ENCODE measurements at regions not wholly inside any gene's neighbourhood (a gene's known extent, or its start where the extent isn't known, plus 50 kb on each side); places are given as distances from the start of the nearest gene placed in this dataset.

DNA sequence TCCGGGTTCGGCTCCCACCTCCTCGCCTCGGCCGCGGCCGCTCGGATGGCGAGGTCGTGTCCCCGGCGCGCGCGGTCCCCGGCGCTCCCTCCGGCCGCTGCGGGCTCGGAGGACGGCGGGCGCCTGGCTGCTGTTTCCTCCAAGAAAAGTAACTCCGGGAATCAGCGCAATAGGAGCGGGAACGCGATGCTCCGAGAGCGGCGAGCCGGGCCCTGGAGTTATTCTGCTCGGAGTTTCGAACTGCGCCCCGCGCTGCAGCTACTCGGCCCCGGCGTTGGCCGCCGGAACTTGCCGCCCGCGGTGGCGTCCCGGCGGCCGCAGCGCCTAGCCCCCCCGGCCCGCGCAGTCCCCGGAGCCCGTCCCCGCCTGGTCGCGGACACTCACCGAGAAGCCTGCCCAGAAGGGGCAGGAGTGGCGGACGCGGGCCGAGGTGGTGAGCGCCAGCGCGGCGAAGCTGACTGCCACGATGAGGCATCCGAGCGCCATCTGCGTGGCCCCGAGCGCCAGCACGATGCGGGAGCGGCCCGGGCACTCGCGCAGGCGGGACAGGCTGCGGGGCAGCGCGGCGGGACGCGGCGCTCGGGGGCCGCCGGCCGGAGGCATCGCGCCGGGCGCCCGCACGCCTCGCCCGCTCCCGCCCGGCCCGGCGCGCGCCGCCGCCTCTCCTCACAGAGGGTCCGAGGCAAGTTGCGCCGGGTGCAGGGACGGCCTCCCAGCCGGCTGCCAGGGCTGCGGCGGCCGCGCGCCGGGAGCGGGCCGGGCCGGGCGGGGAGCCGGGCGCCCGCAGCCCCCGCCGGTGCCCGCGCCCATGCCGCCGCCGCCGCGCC lies 251.9 kb downstream of the TJP1 start (continued):
- TF ChIP-seq POLR2A (IDR thresholded peaks at IDR 0.05; ENCODE audit: low read depth, low read length) = no peak
- TF ChIP-seq, protein P1, sequence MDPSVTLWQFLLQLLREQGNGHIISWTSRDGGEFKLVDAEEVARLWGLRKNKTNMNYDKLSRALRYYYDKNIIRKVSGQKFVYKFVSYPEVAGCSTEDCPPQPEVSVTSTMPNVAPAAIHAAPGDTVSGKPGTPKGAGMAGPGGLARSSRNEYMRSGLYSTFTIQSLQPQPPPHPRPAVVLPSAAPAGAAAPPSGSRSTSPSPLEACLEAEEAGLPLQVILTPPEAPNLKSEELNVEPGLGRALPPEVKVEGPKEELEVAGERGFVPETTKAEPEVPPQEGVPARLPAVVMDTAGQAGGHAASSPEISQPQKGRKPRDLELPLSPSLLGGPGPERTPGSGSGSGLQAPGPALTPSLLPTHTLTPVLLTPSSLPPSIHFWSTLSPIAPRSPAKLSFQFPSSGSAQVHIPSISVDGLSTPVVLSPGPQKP (IDR thresholded peaks at IDR 0.05; ENCODE audit: borderline replicate concordance, low read depth, low read length) = no peak
- no peak for TF ChIP-seq NFE2L2 (IDR thresholded peaks at IDR 0.05; ENCODE audit: low read depth, low read length)
- no peak for TF ChIP-seq MAFK (IDR thresholded peaks at IDR 0.05; ENCODE audit: low read depth, low read length)

DNA sequence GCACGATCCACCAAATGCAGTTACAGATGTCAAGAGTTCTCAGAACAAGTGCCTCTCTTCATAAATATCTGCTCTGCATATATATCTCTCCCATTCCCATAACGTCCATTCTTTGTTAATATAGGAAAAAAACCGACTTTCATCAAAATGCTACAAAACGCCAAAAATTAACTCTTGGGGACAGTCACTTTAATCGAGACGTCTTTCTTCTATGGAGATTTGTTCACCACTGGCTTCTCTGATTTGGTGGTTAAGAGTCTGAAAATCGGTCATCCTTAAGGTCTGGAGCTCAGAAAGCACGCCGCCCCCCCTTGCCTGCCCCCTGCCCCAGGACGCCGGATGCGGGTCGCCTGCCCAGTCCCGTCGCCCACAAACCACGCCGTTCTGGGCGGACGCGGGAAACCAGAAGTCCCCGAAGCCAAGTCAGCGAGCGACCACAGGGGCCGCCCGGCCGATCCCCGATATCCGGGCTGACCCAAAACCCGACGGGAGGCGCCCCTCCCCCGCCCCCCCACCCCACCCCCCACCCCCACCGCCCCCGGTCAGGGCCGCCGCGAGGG lies 252.7 kb downstream of the TJP1 start:
- no peaks in the 10 kb centered on the region for H3K9me1 ChIP-seq (ENCODE audit: insufficient read depth, low read length)
- no peaks in the 10 kb centered on the region for H3K36me3 ChIP-seq (ENCODE audit: control insufficient read depth, insufficient read depth, low read length)
- H3K4me1 ChIP-seq (ENCODE audit: control insufficient read depth, insufficient read depth, low read length) = no peaks in the 10 kb centered on the region
- no peak overlapping the region for H3K27ac ChIP-seq (ENCODE audit: insufficient read depth, low read length)
- in situ Hi-C loops (cut with MboI; ENCODE audit: low sequenced_read_pairs) = no loop called here
- no peaks in the 10 kb centered on the region; the same call in 1 of the 2 replicates for H4K20me1 ChIP-seq (ENCODE audit: insufficient read depth, low read length)
- dilution Hi-C loops (cut with HindIII; ENCODE audit: low sequenced_read_pairs, unreplicated experiment) = no loop called here
- intact Hi-C loops (cut with micrococcal nuclease) = no loop called here
- H2AK9ac ChIP-seq (replicated peaks; ENCODE audit: low read depth, low read length, poor library complexity) = no peak overlapping the region
- H2BK20ac ChIP-seq (ENCODE audit: low read depth, low read length) = no peak overlapping the region
- H3K4me2 ChIP-seq (ENCODE audit: low read depth, low read length) = no peak overlapping the region
- BruUV-seq (replicated peaks) = no TSS peak
- H3K23ac ChIP-seq (ENCODE audit: low read depth, low read length) = no peak overlapping the region
- no CpG with 5 or more reads among the region's 37 CpGs for WGBS, 2 experiments (ENCODE audit: extremely low coverage in 2 of 2, insufficient read length in 1 of 2)
- H3K4ac ChIP-seq (ENCODE audit: low read depth, low read length) = no peak overlapping the region
- H2BK15ac ChIP-seq (ENCODE audit: low read depth, low read length) = no peak overlapping the region
- no peak overlapping the region for H2BK5ac ChIP-seq (ENCODE audit: low read depth, low read length, poor library complexity, severe bottlenecking)
- no peak overlapping the region for H2BK120ac ChIP-seq (ENCODE audit: low read depth, low read length)
- H4K5ac ChIP-seq (ENCODE audit: low read depth, low read length) = no peak overlapping the region
- CTCF ChIA-PET = interaction anchor here (0.6 kb wide), 1 partner anchor 72 kb away, joined by 5 read pairs; no protein-coding TSS in a partner anchor
- H3K18ac ChIP-seq (ENCODE audit: low read depth, low read length) = no peak overlapping the region
- no peak overlapping the region for H3K14ac ChIP-seq (replicated peaks; ENCODE audit: low read depth, low read length)
- H4K91ac ChIP-seq (ENCODE audit: insufficient read depth, low read depth, low read length) = no peak overlapping the region
- no peak overlapping the region for H2AFZ ChIP-seq (replicated peaks; ENCODE audit: low read length, poor library complexity)
- H3K56ac ChIP-seq (ENCODE audit: extremely low read depth, insufficient read depth, low read length) = no peak overlapping the region
- no peak overlapping the region for H2AK5ac ChIP-seq (ENCODE audit: low read depth, low read length)
- H3K9me3 ChIP-seq (ENCODE audit: control insufficient read depth, insufficient read depth, low read length) = 0 out of 2 replicates have a peak, but pooled peaks cover 2% of the 10 kb centered on the region
- POLR2A ChIA-PET (ENCODE audit: unreplicated experiment) = no interaction called here
- no peak overlapping the region for H4K8ac ChIP-seq (ENCODE audit: low read depth in 2 of 2, low read length in 2 of 2)
- ATAC-seq (ENCODE audit: low read depth) = no peak
- H3K79me1 ChIP-seq (ENCODE audit: low read depth in 1 of 2, low read length in 2 of 2) = no peaks in the 10 kb centered on the region
- no peak overlapping the region for H3K9ac ChIP-seq (ENCODE audit: low read depth, low read length)
- DNase-seq = no peak
- no peak overlapping the region for H3K4me3 ChIP-seq (ENCODE audit: insufficient read depth, low read depth, low read length)
- peaks cover 53% of the 10 kb centered on the region for H3K27me3 ChIP-seq (ENCODE audit: control insufficient read depth, insufficient read depth, low read length)
- TF ChIP-seq MAZ (IDR thresholded peaks at IDR 0.05; ENCODE audit: borderline replicate concordance, low read depth, low read length) (no peak), MAFK (IDR thresholded peaks at IDR 0.05; ENCODE audit: low read depth, low read length) (no peak), RFX5 (IDR thresholded peaks at IDR 0.05; ENCODE audit: low read depth, low read length) (no peak), RCOR1 (IDR thresholded peaks at IDR 0.05; ENCODE audit: insufficient replicate concordance, low read length) (no peak), FOS (IDR thresholded peaks at IDR 0.05; ENCODE audit: low read depth, low read length) (no peak), RAD21 (IDR thresholded peaks at IDR 0.05; ENCODE audit: low read length) (no peak), CHD1 (IDR thresholded peaks at IDR 0.05; ENCODE audit: low read depth, low read length) (no peak), CEBPB (IDR thresholded peaks at IDR 0.05; ENCODE audit: low read depth, low read length) (no peak)
- TF ChIP-seq, protein P2, sequence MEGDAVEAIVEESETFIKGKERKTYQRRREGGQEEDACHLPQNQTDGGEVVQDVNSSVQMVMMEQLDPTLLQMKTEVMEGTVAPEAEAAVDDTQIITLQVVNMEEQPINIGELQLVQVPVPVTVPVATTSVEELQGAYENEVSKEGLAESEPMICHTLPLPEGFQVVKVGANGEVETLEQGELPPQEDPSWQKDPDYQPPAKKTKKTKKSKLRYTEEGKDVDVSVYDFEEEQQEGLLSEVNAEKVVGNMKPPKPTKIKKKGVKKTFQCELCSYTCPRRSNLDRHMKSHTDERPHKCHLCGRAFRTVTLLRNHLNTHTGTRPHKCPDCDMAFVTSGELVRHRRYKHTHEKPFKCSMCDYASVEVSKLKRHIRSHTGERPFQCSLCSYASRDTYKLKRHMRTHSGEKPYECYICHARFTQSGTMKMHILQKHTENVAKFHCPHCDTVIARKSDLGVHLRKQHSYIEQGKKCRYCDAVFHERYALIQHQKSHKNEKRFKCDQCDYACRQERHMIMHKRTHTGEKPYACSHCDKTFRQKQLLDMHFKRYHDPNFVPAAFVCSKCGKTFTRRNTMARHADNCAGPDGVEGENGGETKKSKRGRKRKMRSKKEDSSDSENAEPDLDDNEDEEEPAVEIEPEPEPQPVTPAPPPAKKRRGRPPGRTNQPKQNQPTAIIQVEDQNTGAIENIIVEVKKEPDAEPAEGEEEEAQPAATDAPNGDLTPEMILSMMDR (conservative IDR thresholded peaks at IDR 0.05; ENCODE audit: low read depth, low read length) = no peak
- TF ChIP-seq, protein P1 (IDR thresholded peaks at IDR 0.05; ENCODE audit: borderline replicate concordance, low read depth, low read length) = no peak
